Gastrocnemius medialis (tissue), 4 donors: ENCODE measurements at regions not wholly inside any gene's neighbourhood (a gene's known extent, or its start where the extent isn't known, plus 50 kb on each side); places are given as distances from the start of the nearest gene placed in this dataset.

Experiments
- ATAC-seq, 2 donors: fragments of 150-250 bp; one replicate each; pipeline ENCODE4 v1.9.1; 2016
- DNase-seq, 2 donors: peaks; one replicate each; pipeline ENCODE4 v3.0.0-alpha.2; 2019
- H3K27ac ChIP-seq, 4 donors: fragments of 200-600 bp; sonication (generic); 1 replicate in 1 of 4; 2 replicates in 3 of 4; pipeline ENCODE4 v1.5.1; 2016 to 2018; ENCODE audit warnings: mild to moderate bottlenecking in 2 of 4, moderate library complexity in 1 of 4
- H3K27me3 ChIP-seq, 3 donors: fragments of 200-600 bp; sonication (generic) in 2 of 3; 1 replicate in 1 of 3; 2 replicates in 2 of 3; pipeline versions ENCODE4 v1.5.1 to v1.6.0; 2016 to 2019; ENCODE audit warnings: mild to moderate bottlenecking in 1 of 3, moderate library complexity in 1 of 3
- H3K36me3 ChIP-seq, 2 donors: fragments of 200-600 bp; sonication (generic) in 1 of 2; one replicate each; pipeline ENCODE4 v1.5.1; 2017 to 2018
- H3K4me1 ChIP-seq, 2 donors: fragments of 200-600 bp; sonication (generic) in 1 of 2; one replicate each; pipeline ENCODE4 v1.5.1; 2016 to 2017; ENCODE audit warnings: mild to moderate bottlenecking in 2 of 2
- H3K4me3 ChIP-seq, 4 donors: fragments of 200-600 bp; sonication (generic) in 3 of 4; 1 replicate in 1 of 4; 2 replicates in 3 of 4; pipeline ENCODE4 v1.5.1; 2016 to 2019; ENCODE audit warnings: mild to moderate bottlenecking in 2 of 4
- H3K9me3 ChIP-seq, 3 donors: fragments of 200-600 bp; sonication (generic) in 2 of 3; 1 replicate in 1 of 3; 2 replicates in 2 of 3; pipeline ENCODE4 v1.5.1; 2016 to 2019
- CTCF ChIP-seq, 5 experiments: fragments of 450-650 bp in 3 of 5; fragments of 200-600 bp in 2 of 5; sonication (generic) in 2 of 5; IDR thresholded peaks in 4 of 5; conservative IDR thresholded peaks in 1 of 5; 1 replicate in 4 of 5; 2 replicates in 1 of 5; pipeline ENCODE4 v1.5.1; 2016 to 2019; ENCODE audit warnings: antibody characterized with exemption in 5 of 5, mild to moderate bottlenecking in 3 of 5, moderate library complexity in 3 of 5
- POLR2A ChIP-seq, 2 donors: fragments of 450-650 bp; IDR thresholded peaks; one replicate each; pipeline ENCODE4 v1.6.1; 2017; ENCODE audit warnings: antibody characterized with exemption in 2 of 2, mild to moderate bottlenecking in 2 of 2, moderate library complexity in 2 of 2
- in situ Hi-C, 4 donors: fragments of 200-750 bp; cut with MboI; loops; one replicate each; pipeline versions ENCODE4 v1.15.0 to v1.8.0; 2017; ENCODE audit warnings: low sequenced_read_pairs in 4 of 4
- intact Hi-C: fragments of 100-400 bp; cut with DNase I; formaldehyde crosslinking; loops from one replicate; pipeline ENCODE4 v1.15.1; 2023; ENCODE audit warnings: low total_unique reads

- Histone ChIP-seq H3K9me3 (no peaks in the 10 kb centered on the region), H3K27me3 (no peaks in the 10 kb centered on the region), H3K4me1 (no peaks in the 10 kb centered on the region), H3K27ac (no peak overlapping the region), H3K36me3 (no peaks in the 10 kb centered on the region), H3K4me3 (no peak overlapping the region)
- DNase-seq (no peak), ATAC-seq (no peak)
- no peak for TF ChIP-seq POLR2A (IDR thresholded peaks at IDR 0.05)
- in situ Hi-C loops (no loop called here), intact Hi-C loops (no loop called here)
Measured at GRCh38 chr3:86740751-86741150, 250.2 kb downstream of the VGLL3 start.

- H3K27ac ChIP-seq, result no peak overlapping the region
- H3K36me3 ChIP-seq, result no peaks in the 10 kb centered on the region
- intact Hi-C loops (no loop called here), in situ Hi-C loops (no loop called here)
- H3K9me3 ChIP-seq, result no peaks in the 10 kb centered on the region
- H3K4me1 ChIP-seq, result no peaks in the 10 kb centered on the region
- no peak overlapping the region for H3K4me3 ChIP-seq
- ATAC-seq (no peak), DNase-seq (no peak)
- no peaks in the 10 kb centered on the region for H3K27me3 ChIP-seq
- TF ChIP-seq CTCF (IDR thresholded peaks at IDR 0.05 in 4 of 5, conservative IDR thresholded peaks at IDR 0.05 in 1 of 5), result no peak
- TF ChIP-seq POLR2A (IDR thresholded peaks at IDR 0.05), result no peak
Measured at GRCh38 chr3:86739244-86739643, 251.7 kb downstream of the VGLL3 start.

GRCh38 chr3:86738684-86739083 is 252.3 kb downstream of the VGLL3 start:
- H3K27me3 ChIP-seq, result no peaks in the 10 kb centered on the region
- DNase-seq, result no peak
- intact Hi-C loops, result no loop called here
- H3K4me3 ChIP-seq, result no peak overlapping the region
- H3K27ac ChIP-seq, result no peak overlapping the region
- no peaks in the 10 kb centered on the region for H3K9me3 ChIP-seq
- no peaks in the 10 kb centered on the region for H3K36me3 ChIP-seq
- in situ Hi-C loops, result no loop called here
- ATAC-seq, result no peak
- TF ChIP-seq POLR2A (IDR thresholded peaks at IDR 0.05) (no peak), CTCF (IDR thresholded peaks at IDR 0.05 in 4 of 5, conservative IDR thresholded peaks at IDR 0.05 in 1 of 5) (no peak)
- no peaks in the 10 kb centered on the region for H3K4me1 ChIP-seq

GRCh38 chr3:86737517-86737916 is 253.4 kb downstream of the VGLL3 start:
- no peak for DNase-seq
- TF ChIP-seq POLR2A (IDR thresholded peaks at IDR 0.05) (no peak), CTCF (IDR thresholded peaks at IDR 0.05 in 4 of 5, conservative IDR thresholded peaks at IDR 0.05 in 1 of 5) (no peak)
- Histone ChIP-seq H3K27me3 (no peaks in the 10 kb centered on the region), H3K4me1 (no peaks in the 10 kb centered on the region), H3K9me3 (no peaks in the 10 kb centered on the region), H3K27ac (no peak overlapping the region), H3K36me3 (no peaks in the 10 kb centered on the region), H3K4me3 (no peak overlapping the region)
- intact Hi-C loops, result no loop called here
- in situ Hi-C loops, result no loop called here
- ATAC-seq, result no peak

- Histone ChIP-seq H3K27ac (no peak overlapping the region), H3K4me3 (no peak overlapping the region), H3K36me3 (no peaks in the 10 kb centered on the region), H3K27me3 (no peaks in the 10 kb centered on the region), H3K4me1 (no peaks in the 10 kb centered on the region), H3K9me3 (no peaks in the 10 kb centered on the region)
- intact Hi-C loops, result no loop called here
- ATAC-seq (no peak), DNase-seq (no peak)
- in situ Hi-C loops, result no loop called here
- TF ChIP-seq POLR2A (IDR thresholded peaks at IDR 0.05) (no peak), CTCF (IDR thresholded peaks at IDR 0.05 in 4 of 5, conservative IDR thresholded peaks at IDR 0.05 in 1 of 5) (no peak)
Measured at GRCh38 chr3:86733257-86733656, 257.7 kb downstream of the VGLL3 start.
